Mucosa of rectum (tissue), 2 donors: ENCODE measurements at regions not wholly inside any gene's neighbourhood (a gene's known extent, or its start where the extent isn't known, plus 50 kb on each side); places are given as distances from the start of the nearest gene placed in this dataset.

Source experiments
- H3K27ac ChIP-seq, 2 donors: one replicate each; pipeline ENCODE4 v1.7.0; 2013; ENCODE audit warnings: inconsistent platforms in 2 of 2, low read depth in 2 of 2, low read length in 2 of 2
- H3K27me3 ChIP-seq, 2 donors: one replicate each; pipeline ENCODE4 v1.7.0; 2013; ENCODE audit warnings: low read length in 2 of 2; ENCODE audit not compliant: control insufficient read depth in 2 of 2, insufficient read depth in 2 of 2
- H3K36me3 ChIP-seq, 2 donors: one replicate each; pipeline ENCODE4 v1.7.0; 2013; ENCODE audit warnings: low read length in 2 of 2; ENCODE audit not compliant: control insufficient read depth in 2 of 2, insufficient read depth in 2 of 2
- H3K4me1 ChIP-seq, 2 donors: one replicate each; pipeline ENCODE4 v1.7.0; 2013; ENCODE audit warnings: low read length in 2 of 2, mild to moderate bottlenecking in 1 of 2; ENCODE audit not compliant: control insufficient read depth in 2 of 2, insufficient read depth in 2 of 2
- H3K4me3 ChIP-seq, 2 donors: one replicate each; pipeline ENCODE4 v1.7.0; 2013; ENCODE audit warnings: low read length in 2 of 2
- H3K9ac ChIP-seq, 2 donors: one replicate each; pipeline ENCODE4 v1.7.0; 2013; ENCODE audit warnings: low read length in 2 of 2, low read depth in 1 of 2, mild to moderate bottlenecking in 1 of 2
- H3K9me3 ChIP-seq, 2 donors: one replicate each; pipeline ENCODE4 v1.7.0; 2013; ENCODE audit warnings: low read length in 2 of 2; ENCODE audit not compliant: control insufficient read depth in 2 of 2
- donor health status: healthy.
- donor health status: Normal muscosa, but diverticular disease.

- H3K27ac ChIP-seq: no peak overlapping the region
- no peaks in the 10 kb centered on the region for H3K36me3 ChIP-seq
- H3K4me1 ChIP-seq: no peaks in the 10 kb centered on the region
- no peak overlapping the region for H3K4me3 ChIP-seq
- no peaks in the 10 kb centered on the region for H3K27me3 ChIP-seq
- H3K9ac ChIP-seq: no peak overlapping the region
- H3K9me3 ChIP-seq: no peaks in the 10 kb centered on the region
Measured at GRCh38 chr7:94338921-94339371, 55.7 kb upstream of the COL1A2 start.

GRCh38 chr7:94344826-94345225 lies 49.9 kb upstream of the COL1A2 start:
- Histone ChIP-seq H3K36me3 (no peaks in the 10 kb centered on the region), H3K9me3 (no peaks in the 10 kb centered on the region), H3K27ac (no peak overlapping the region), H3K27me3 (no peaks in the 10 kb centered on the region), H3K9ac (no peak overlapping the region), H3K4me1 (no peaks in the 10 kb centered on the region), H3K4me3 (no peak overlapping the region)
